ENCODE measurements at regions not wholly inside any gene's neighbourhood (a gene's known extent, or its start where the extent isn't known, plus 50 kb on each side); places are given as distances from the start of the nearest gene placed in this dataset.

- no peak for TF ChIP-seq RAD21 (IDR thresholded peaks at IDR 0.05; ENCODE audit: low read length)
- TF ChIP-seq NFE2L2 (IDR thresholded peaks at IDR 0.05; ENCODE audit: low read depth, low read length), result no peak
- TF ChIP-seq CTCF (conservative IDR thresholded peaks at IDR 0.05; ENCODE audit: low read depth, low read length), result no peak
- TF ChIP-seq CHD1 (IDR thresholded peaks at IDR 0.05; ENCODE audit: low read depth, low read length), result no peak
- TF ChIP-seq MAZ (IDR thresholded peaks at IDR 0.05; ENCODE audit: borderline replicate concordance, low read depth, low read length), result no peak
- no peak for TF ChIP-seq MAFK (IDR thresholded peaks at IDR 0.05; ENCODE audit: low read depth, low read length)
- TF ChIP-seq USF2 (IDR thresholded peaks at IDR 0.05; ENCODE audit: low read depth, low read length), result no peak
- no peak for TF ChIP-seq ELK1 (IDR thresholded peaks at IDR 0.05; ENCODE audit: borderline replicate concordance, low read depth, low read length)
- TF ChIP-seq MXI1 (IDR thresholded peaks at IDR 0.05; ENCODE audit: borderline replicate concordance, low read depth, low read length), result no peak
- TF ChIP-seq SMC3 (IDR thresholded peaks at IDR 0.05; ENCODE audit: low read depth, low read length), result no peak
- TF ChIP-seq FOS (IDR thresholded peaks at IDR 0.05; ENCODE audit: low read depth, low read length), result no peak
- no peak for TF ChIP-seq BHLHE40 (IDR thresholded peaks at IDR 0.05; ENCODE audit: low read depth, low read length)
- TF ChIP-seq RCOR1 (IDR thresholded peaks at IDR 0.05; ENCODE audit: insufficient replicate concordance, low read length), result no peak
- TF ChIP-seq CEBPB (IDR thresholded peaks at IDR 0.05; ENCODE audit: low read depth, low read length), result no peak
- no peak for TF ChIP-seq POLR2A (IDR thresholded peaks at IDR 0.05; ENCODE audit: low read depth, low read length)
- H4K20me1 ChIP-seq (ENCODE audit: insufficient read depth, low read length), result no peaks in the 10 kb centered on the region
- no peaks in the 10 kb centered on the region for H3K79me1 ChIP-seq (ENCODE audit: low read depth in 1 of 2, low read length in 2 of 2)
- intact Hi-C loops (cut with micrococcal nuclease), result no loop called here
- no peak overlapping the region for H3K56ac ChIP-seq (ENCODE audit: extremely low read depth, insufficient read depth, low read length)
- H3K36me3 ChIP-seq (ENCODE audit: control insufficient read depth, insufficient read depth, low read length), result no peaks in the 10 kb centered on the region
- no peak overlapping the region for H3K18ac ChIP-seq (ENCODE audit: low read depth, low read length)
- no peak overlapping the region for H3K14ac ChIP-seq (replicated peaks; ENCODE audit: low read depth, low read length)
- POLR2A ChIA-PET (ENCODE audit: unreplicated experiment), result no interaction called here
- H3K27me3 ChIP-seq (ENCODE audit: control insufficient read depth, insufficient read depth, low read length), result no peaks in the 10 kb centered on the region
- no peak overlapping the region for H2BK20ac ChIP-seq (ENCODE audit: low read depth, low read length)
- no peak overlapping the region for H4K5ac ChIP-seq (ENCODE audit: low read depth, low read length)
- CTCF ChIA-PET, result no interaction called here
- H3K27ac ChIP-seq (ENCODE audit: insufficient read depth, low read length), result no peak overlapping the region
- no peak overlapping the region for H4K8ac ChIP-seq (ENCODE audit: low read depth in 2 of 2, low read length in 2 of 2)
- no peak overlapping the region for H2AK5ac ChIP-seq (ENCODE audit: low read depth, low read length)
- dilution Hi-C loops (cut with HindIII; ENCODE audit: low sequenced_read_pairs, unreplicated experiment), result no loop called here
- ATAC-seq (ENCODE audit: low read depth) (no peak), DNase-seq (no peak)
- H2AK9ac ChIP-seq (replicated peaks; ENCODE audit: low read depth, low read length, poor library complexity), result no peak overlapping the region
- no peak overlapping the region for H2AFZ ChIP-seq (replicated peaks; ENCODE audit: low read length, poor library complexity)
- H3K4me3 ChIP-seq (ENCODE audit: insufficient read depth, low read depth, low read length), result no peak overlapping the region
- no peak overlapping the region for H2BK120ac ChIP-seq (ENCODE audit: low read depth, low read length)
- WGBS, 2 experiments (ENCODE audit: extremely low coverage in 2 of 2, insufficient read length in 1 of 2), result 57% methylated on average over 3 of the region's 8 CpGs; no CpG with 5 or more reads in 1 of the 2 experiments
- no peak overlapping the region for H3K4me2 ChIP-seq (ENCODE audit: low read depth, low read length)
- no peak overlapping the region for H2BK15ac ChIP-seq (ENCODE audit: low read depth, low read length)
- BruUV-seq (replicated peaks), result no TSS peak
- H4K91ac ChIP-seq (ENCODE audit: insufficient read depth, low read depth, low read length), result no peak overlapping the region
- H2BK5ac ChIP-seq (ENCODE audit: low read depth, low read length, poor library complexity, severe bottlenecking), result no peak overlapping the region
- no peaks in the 10 kb centered on the region for H3K4me1 ChIP-seq (ENCODE audit: control insufficient read depth, insufficient read depth, low read length)
- H3K9me1 ChIP-seq (ENCODE audit: insufficient read depth, low read length), result no peaks in the 10 kb centered on the region
- in situ Hi-C loops (cut with MboI; ENCODE audit: low sequenced_read_pairs), result no loop called here
- no peak overlapping the region for H3K23ac ChIP-seq (ENCODE audit: low read depth, low read length)
- no peak overlapping the region for H3K4ac ChIP-seq (ENCODE audit: low read depth, low read length)
- no peak overlapping the region for H3K9ac ChIP-seq (ENCODE audit: low read depth, low read length)
- peaks cover 12% of the 10 kb centered on the region for H3K9me3 ChIP-seq (ENCODE audit: control insufficient read depth, insufficient read depth, low read length)
These were observed 320.7 kb upstream of the PFKP start for GRCh38 chr10:2746638-2747037.
